Mucosa of descending colon (tissue), 3 donors: ENCODE measurements at regions not wholly inside any gene's neighbourhood (a gene's known extent, or its start where the extent isn't known, plus 50 kb on each side); places are given as distances from the start of the nearest gene placed in this dataset.

Source experiments
- ATAC-seq: fragments of 200-7000 bp; cut with Tn5 transposase; one replicate; pipeline ENCODE4 v1.9.1; 2020; ENCODE audit warnings: mild to moderate bottlenecking, moderate library complexity
- DNase-seq, 3 donors: peaks; one replicate each; pipeline ENCODE4 v3.0.0-alpha.2; 2020
- H3K36me3 ChIP-seq: fragments of 200-600 bp; one replicate; pipeline ENCODE4 v1.8.0; 2021; ENCODE audit warnings: low read depth, mild to moderate bottlenecking
- H3K4me1 ChIP-seq: fragments of 200-600 bp; one replicate; pipeline ENCODE4 v1.8.0; 2021; ENCODE audit warnings: low read depth, mild to moderate bottlenecking
- H3K4me3 ChIP-seq: fragments of 200-600 bp; one replicate; pipeline ENCODE4 v1.8.0; 2021; ENCODE audit warnings: mild to moderate bottlenecking
- H3K9me3 ChIP-seq: fragments of 200-600 bp; one replicate; pipeline ENCODE4 v1.8.0; 2021; ENCODE audit warnings: mild to moderate bottlenecking
- CTCF ChIP-seq: fragments of 200-600 bp; IDR thresholded peaks from one replicate; pipeline ENCODE4 v1.8.0; 2022; ENCODE audit warnings: antibody characterized with exemption, mild to moderate bottlenecking
- intact Hi-C, 2 donors: fragments of 100-400 bp; cut with DNase I in 1 of 2; cut with micrococcal nuclease in 1 of 2; formaldehyde crosslinking; loops; one replicate each; pipeline versions ENCODE4 v1.11.0 to v1.11.1; 2022; cut with DNase I, micrococcal nuclease
- donor health status: DM: no; HTN: no; CAD: no; lungs with moderate emphysema.
- donor health status: DM: no; HTN: no; CAD: no.
- donor health status: DM: no; HTN: yes; CAD: no.

- no peak for TF ChIP-seq CTCF
- Histone ChIP-seq H3K4me3 (no peak overlapping the region), H3K36me3 (no peaks in the 10 kb centered on the region), H3K4me1 (no peaks in the 10 kb centered on the region), H3K9me3 (peaks cover 6% of the 10 kb centered on the region)
- DNase-seq: no peak
- intact Hi-C loops: no loop called here
- ATAC-seq: no peak
Measured at GRCh38 chr17:54494721-54495715, 405.6 kb upstream of the TOM1L1 start.

- no peak for TF ChIP-seq CTCF
- intact Hi-C loops: no loop called here
- Histone ChIP-seq H3K4me3 (no peak overlapping the region), H3K36me3 (no peaks in the 10 kb centered on the region), H3K9me3 (peaks cover 18% of the 10 kb centered on the region), H3K4me1 (no peaks in the 10 kb centered on the region)
- DNase-seq (no peak), ATAC-seq (no peak)
Measured at GRCh38 chr17:54505404-54505803, 395.2 kb upstream of the TOM1L1 start.

- Histone ChIP-seq H3K9me3 (peaks cover 18% of the 10 kb centered on the region), H3K36me3 (no peaks in the 10 kb centered on the region), H3K4me3 (no peak overlapping the region), H3K4me1 (no peaks in the 10 kb centered on the region)
- no peak for DNase-seq
- no peak for ATAC-seq
- no peak for TF ChIP-seq CTCF
- intact Hi-C loops: no loop called here
Measured at GRCh38 chr17:54518706-54519105, 381.9 kb upstream of the TOM1L1 start.

GRCh38 chr17:54521137-54521536 is 379.5 kb upstream of the TOM1L1 start:
- TF ChIP-seq CTCF: no peak
- no peak overlapping the region for H3K4me3 ChIP-seq
- ATAC-seq: no peak
- H3K4me1 ChIP-seq: no peaks in the 10 kb centered on the region
- peaks cover 26% of the 10 kb centered on the region for H3K9me3 ChIP-seq
- DNase-seq: no peak
- intact Hi-C loops: no loop called here
- H3K36me3 ChIP-seq: no peaks in the 10 kb centered on the region

GRCh38 chr17:54524501-54524900 is 376.2 kb upstream of the TOM1L1 start:
- intact Hi-C loops: no loop called here
- H3K4me3 ChIP-seq: no peak overlapping the region
- no peak for TF ChIP-seq CTCF
- ATAC-seq: no peak
- peaks cover 21% of the 10 kb centered on the region for H3K9me3 ChIP-seq
- DNase-seq: no peak
- no peaks in the 10 kb centered on the region for H3K36me3 ChIP-seq
- no peaks in the 10 kb centered on the region for H3K4me1 ChIP-seq
